ENCODE measurements at regions not wholly inside any gene's neighbourhood (a gene's known extent, or its start where the extent isn't known, plus 50 kb on each side); places are given as distances from the start of the nearest gene placed in this dataset.

- Histone ChIP-seq H3K27ac (ENCODE audit: low read depth, low read length) (no peak overlapping the region), H3K9me3 (ENCODE audit: insufficient read depth, low read depth, low read length) (peaks cover 4% of the 10 kb centered on the region), H4K20me1 (ENCODE audit: insufficient read depth, low read length) (peaks cover 52% of the 10 kb centered on the region), H3K4me3 (ENCODE audit: insufficient read depth, low read depth, low read length) (no peak overlapping the region), H3K27me3 (ENCODE audit: insufficient read depth, low read length) (no peaks in the 10 kb centered on the region), H3K9ac (ENCODE audit: low read length) (no peak overlapping the region), H3K79me2 (ENCODE audit: insufficient read depth, low read length) (peaks cover 34% of the 10 kb centered on the region), H2AFZ (ENCODE audit: low read depth, low read length) (no peak overlapping the region), H3K36me3 (ENCODE audit: insufficient read depth, low read length) (peaks cover 3% of the 10 kb centered on the region), H3K4me1 (ENCODE audit: insufficient read depth, low read length) (peaks cover 4% of the 10 kb centered on the region), H3K4me2 (ENCODE audit: low read length) (no peak overlapping the region)
- H3K27ac Mint-ChIP-seq (ENCODE audit: unreplicated experiment), result no peak overlapping the region
- DNase-seq (ENCODE audit: low read depth) (no peak), FAIRE-seq (no peak)
- peaks cover 24% of the 10 kb centered on the region for H3K36me3 Mint-ChIP-seq (ENCODE audit: low read depth, unreplicated experiment)
- H3K9me3 Mint-ChIP-seq (ENCODE audit: unreplicated experiment), result peaks cover 13% of the 10 kb centered on the region
- peaks cover 9% of the 10 kb centered on the region for H3K4me1 Mint-ChIP-seq (ENCODE audit: low read depth, unreplicated experiment)
- H3K4me3 Mint-ChIP-seq (ENCODE audit: unreplicated experiment), result no peak overlapping the region
- H3K27me3 Mint-ChIP-seq (ENCODE audit: low read depth, unreplicated experiment), result no peaks in the 10 kb centered on the region
- TF ChIP-seq, protein P1, sequence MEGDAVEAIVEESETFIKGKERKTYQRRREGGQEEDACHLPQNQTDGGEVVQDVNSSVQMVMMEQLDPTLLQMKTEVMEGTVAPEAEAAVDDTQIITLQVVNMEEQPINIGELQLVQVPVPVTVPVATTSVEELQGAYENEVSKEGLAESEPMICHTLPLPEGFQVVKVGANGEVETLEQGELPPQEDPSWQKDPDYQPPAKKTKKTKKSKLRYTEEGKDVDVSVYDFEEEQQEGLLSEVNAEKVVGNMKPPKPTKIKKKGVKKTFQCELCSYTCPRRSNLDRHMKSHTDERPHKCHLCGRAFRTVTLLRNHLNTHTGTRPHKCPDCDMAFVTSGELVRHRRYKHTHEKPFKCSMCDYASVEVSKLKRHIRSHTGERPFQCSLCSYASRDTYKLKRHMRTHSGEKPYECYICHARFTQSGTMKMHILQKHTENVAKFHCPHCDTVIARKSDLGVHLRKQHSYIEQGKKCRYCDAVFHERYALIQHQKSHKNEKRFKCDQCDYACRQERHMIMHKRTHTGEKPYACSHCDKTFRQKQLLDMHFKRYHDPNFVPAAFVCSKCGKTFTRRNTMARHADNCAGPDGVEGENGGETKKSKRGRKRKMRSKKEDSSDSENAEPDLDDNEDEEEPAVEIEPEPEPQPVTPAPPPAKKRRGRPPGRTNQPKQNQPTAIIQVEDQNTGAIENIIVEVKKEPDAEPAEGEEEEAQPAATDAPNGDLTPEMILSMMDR (IDR thresholded peaks at IDR 0.05; ENCODE audit: insufficient read depth, low read depth, low read length), result no peak
- TF ChIP-seq EZH2 (IDR thresholded peaks at IDR 0.05; ENCODE audit: insufficient read depth, low read length), result no peak
These were observed 76.8 kb upstream of the CIBAR2 start for GRCh38 chr16:85188822-85189672.

DNA sequence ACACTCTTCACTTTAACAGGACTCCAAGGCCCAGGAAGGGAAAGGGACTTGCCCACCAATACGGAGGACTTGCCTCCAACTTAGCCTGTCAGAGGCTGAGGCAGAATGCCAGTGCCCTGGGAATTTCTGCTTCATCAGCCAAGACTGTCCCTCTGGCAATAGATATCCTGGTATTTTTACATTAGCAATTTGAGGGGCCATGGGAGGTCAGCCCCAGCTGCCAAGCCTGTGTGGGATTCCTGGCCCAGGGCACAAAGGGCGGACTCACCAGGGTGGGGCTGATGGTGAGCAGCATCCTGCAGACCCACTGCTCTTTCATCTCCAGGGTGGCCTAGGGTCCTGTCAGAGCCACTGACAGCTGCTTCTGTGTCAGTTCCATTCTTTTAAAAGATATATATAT lies 78.3 kb upstream of the CIBAR2 start:
- no peaks in the 10 kb centered on the region for H3K9me3 ChIP-seq (ENCODE audit: insufficient read depth, low read depth, low read length)
- peaks cover 35% of the 10 kb centered on the region for H3K79me2 ChIP-seq (ENCODE audit: insufficient read depth, low read length)
- H3K4me1 Mint-ChIP-seq (ENCODE audit: low read depth, unreplicated experiment), result peaks cover 19% of the 10 kb centered on the region
- H3K9me3 Mint-ChIP-seq (ENCODE audit: unreplicated experiment), result peaks cover 6% of the 10 kb centered on the region
- H3K36me3 Mint-ChIP-seq (ENCODE audit: low read depth, unreplicated experiment), result peaks cover 11% of the 10 kb centered on the region
- no peak for DNase-seq (ENCODE audit: low read depth)
- H2AFZ ChIP-seq (ENCODE audit: low read depth, low read length), result no peak overlapping the region
- H3K4me3 ChIP-seq (ENCODE audit: insufficient read depth, low read depth, low read length), result no peak overlapping the region
- no peaks in the 10 kb centered on the region for H3K36me3 ChIP-seq (ENCODE audit: insufficient read depth, low read length)
- no peak for FAIRE-seq
- H4K20me1 ChIP-seq (ENCODE audit: insufficient read depth, low read length), result peaks cover 60% of the 10 kb centered on the region
- H3K27ac Mint-ChIP-seq (ENCODE audit: unreplicated experiment), result no peak overlapping the region
- no peak for TF ChIP-seq EZH2 (IDR thresholded peaks at IDR 0.05; ENCODE audit: insufficient read depth, low read length)
- TF ChIP-seq, protein P1 (IDR thresholded peaks at IDR 0.05; ENCODE audit: insufficient read depth, low read depth, low read length), result no peak
- H3K27me3 Mint-ChIP-seq (ENCODE audit: low read depth, unreplicated experiment), result no peaks in the 10 kb centered on the region
- H3K4me3 Mint-ChIP-seq (ENCODE audit: unreplicated experiment), result no peak overlapping the region
- no peak overlapping the region for H3K9ac ChIP-seq (ENCODE audit: low read length)
- peaks cover 4% of the 10 kb centered on the region for H3K4me1 ChIP-seq (ENCODE audit: insufficient read depth, low read length)
- H3K27me3 ChIP-seq (ENCODE audit: insufficient read depth, low read length), result no peaks in the 10 kb centered on the region
- H3K27ac ChIP-seq (ENCODE audit: low read depth, low read length), result no peak overlapping the region
- H3K4me2 ChIP-seq (ENCODE audit: low read length), result no peak overlapping the region
